Neural cell (in vitro differentiated cells): ENCODE measurements at regions not wholly inside any gene's neighbourhood (a gene's known extent, or its start where the extent isn't known, plus 50 kb on each side); places are given as distances from the start of the nearest gene placed in this dataset.

ENCODE experiments used
- H2AFZ ChIP-seq: fragments of 200-600, 300-800 bp; sonication (generic), shearing (Covaris generic); 2 replicates; pipeline ENCODE4 v1.6.0; 2014; ENCODE audit warnings: low read depth, mild to moderate bottlenecking, antibody characterized with exemption, low read length, moderate library complexity
- H3F3A ChIP-seq: fragments of 200-600 bp; shearing (Covaris generic); 2 replicates; pipeline ENCODE4 v1.6.1; 2016; ENCODE audit warnings: mild to moderate bottlenecking, moderate library complexity, mixed read lengths, antibody characterized with exemption, low read length; ENCODE audit not compliant: insufficient read depth, poor library complexity, severe bottlenecking
- H3K27ac ChIP-seq: fragments of 200-600, 300-800 bp; sonication (generic), shearing (Covaris generic); 2 replicates; pipeline ENCODE4 v1.5.1; 2014; ENCODE audit warnings: mild to moderate bottlenecking, low read length, moderate library complexity
- H3K27me3 ChIP-seq: fragments of 300-800, 200-600 bp; sonication (generic), shearing (Covaris generic); 2 replicates; pipeline ENCODE4 v1.6.0; 2014; ENCODE audit warnings: mild to moderate bottlenecking, low read depth, low read length, moderate library complexity; ENCODE audit not compliant: insufficient read depth
- H3K36me3 ChIP-seq: fragments of 300-800, 200-600 bp; sonication (generic), shearing (Covaris generic); 2 replicates; pipeline ENCODE4 v1.5.1; 2014; ENCODE audit warnings: mild to moderate bottlenecking, antibody characterized with exemption, low read length, moderate library complexity; ENCODE audit not compliant: insufficient read depth
- H3K4me2 ChIP-seq: fragments of 300-800, 200-600 bp; sonication (generic), shearing (Covaris generic); 2 replicates; pipeline ENCODE4 v1.6.0; 2014; ENCODE audit warnings: mild to moderate bottlenecking, low read length
- H3K4me3 ChIP-seq: fragments of 300-800, 200-600 bp; sonication (generic), shearing (Covaris generic); 2 replicates; pipeline ENCODE4 v1.5.1; 2014; ENCODE audit warnings: mild to moderate bottlenecking, low read length, moderate library complexity
- H3K79me2 ChIP-seq: fragments of 200-600 bp; shearing (Covaris generic); replicated peaks from 2 replicates; pipeline ENCODE4 v1.6.0; 2014; ENCODE audit warnings: mild to moderate bottlenecking, low read length, moderate library complexity; ENCODE audit not compliant: insufficient read depth
- H3K9ac ChIP-seq: fragments of 300-800, 200-600 bp; sonication (generic), shearing (Covaris generic); 2 replicates; pipeline ENCODE4 v1.6.1; 2016; ENCODE audit warnings: mild to moderate bottlenecking, low read length, mixed read lengths
- H3K9me2 ChIP-seq: fragments of 200-600 bp; shearing (Covaris generic); 2 replicates; pipeline ENCODE4 v1.6.1; 2016; ENCODE audit warnings: mild to moderate bottlenecking, low read length, mixed read lengths; ENCODE audit not compliant: insufficient read depth
- H3K9me3 ChIP-seq: fragments of 200-600, 300-800 bp; sonication (generic), shearing (Covaris generic); 2 replicates; pipeline ENCODE4 v1.6.1; 2016; ENCODE audit warnings: mild to moderate bottlenecking, mixed run types, low read length, moderate library complexity, mixed read lengths
- H4K20me1 ChIP-seq: fragments of 200-600 bp; shearing (Covaris generic); 2 replicates; pipeline ENCODE4 v1.6.1; 2016; ENCODE audit warnings: mild to moderate bottlenecking, mixed run types; ENCODE audit not compliant: insufficient read depth
- EP300 ChIP-seq: fragments of 450-650 bp; conservative IDR thresholded peaks from 2 replicates; pipeline ENCODE4 v1.6.1; 2014; ENCODE audit warnings: antibody characterized with exemption, mild to moderate bottlenecking, moderate library complexity; ENCODE audit not compliant: poor library complexity, severe bottlenecking
- MXI1 ChIP-seq: fragments of 450-650 bp; conservative IDR thresholded peaks from 2 replicates; pipeline ENCODE4 v1.6.1; 2014; ENCODE audit warnings: antibody characterized with exemption, mild to moderate bottlenecking; ENCODE audit not compliant: poor library complexity, severe bottlenecking
- POLR2AphosphoS5 ChIP-seq: IDR thresholded peaks from 2 replicates; pipeline ENCODE4 v1.6.1; 2012
- RAD21 ChIP-seq: fragments of 450-650 bp; conservative IDR thresholded peaks from 2 replicates; pipeline ENCODE4 v1.6.1; 2014; ENCODE audit warnings: antibody characterized with exemption, mild to moderate bottlenecking, moderate library complexity
- SMC3 ChIP-seq: fragments of 450-650 bp; conservative IDR thresholded peaks from 2 replicates; pipeline ENCODE4 v1.6.1; 2014; ENCODE audit warnings: antibody characterized with exemption, mild to moderate bottlenecking, moderate library complexity; ENCODE audit not compliant: poor library complexity
- TAF1 ChIP-seq: IDR thresholded peaks from 2 replicates; pipeline ENCODE4 v1.6.1; 2012; ENCODE audit warnings: low read depth
- TF ChIP-seq, protein P1 (sequence below): fragments of 450-650 bp; IDR thresholded peaks from 2 replicates; pipeline ENCODE4 v1.5.1; 2014; ENCODE audit warnings: antibody characterized with exemption, mild to moderate bottlenecking, moderate library complexity; ENCODE audit not compliant: poor library complexity, severe bottlenecking
- TF ChIP-seq, protein P2 (sequence below): IDR thresholded peaks from 2 replicates; pipeline ENCODE4 v1.6.1; 2012; ENCODE audit warnings: borderline replicate concordance

DNA sequence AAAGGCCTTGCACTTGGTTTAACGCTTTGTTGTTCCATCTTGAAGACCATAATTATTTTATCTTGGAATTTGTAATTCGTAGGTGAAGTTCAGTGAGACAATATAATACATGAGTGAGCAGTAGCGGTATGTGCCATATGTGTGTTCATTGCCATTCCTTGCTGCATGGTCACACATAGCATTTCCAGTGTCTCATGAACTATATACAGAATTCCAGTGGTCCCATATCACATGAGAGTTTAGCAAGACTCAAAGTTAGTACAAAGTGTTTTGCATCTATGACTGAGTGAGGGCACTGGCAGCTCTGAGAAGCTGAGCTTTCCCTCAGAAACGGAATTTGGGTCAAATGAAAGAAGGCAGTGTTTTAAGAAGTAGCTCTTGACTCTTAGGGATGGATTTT lies 359.8 kb downstream of the FOXG1 start:
- H3K27ac ChIP-seq: no peak overlapping the region
- H3K4me3 ChIP-seq: no peak overlapping the region
- no peaks in the 10 kb centered on the region for H3K36me3 ChIP-seq
- H2AFZ ChIP-seq: no peak overlapping the region
- TF ChIP-seq EP300: no peak
- no peak for TF ChIP-seq TAF1
- TF ChIP-seq, protein P1, sequence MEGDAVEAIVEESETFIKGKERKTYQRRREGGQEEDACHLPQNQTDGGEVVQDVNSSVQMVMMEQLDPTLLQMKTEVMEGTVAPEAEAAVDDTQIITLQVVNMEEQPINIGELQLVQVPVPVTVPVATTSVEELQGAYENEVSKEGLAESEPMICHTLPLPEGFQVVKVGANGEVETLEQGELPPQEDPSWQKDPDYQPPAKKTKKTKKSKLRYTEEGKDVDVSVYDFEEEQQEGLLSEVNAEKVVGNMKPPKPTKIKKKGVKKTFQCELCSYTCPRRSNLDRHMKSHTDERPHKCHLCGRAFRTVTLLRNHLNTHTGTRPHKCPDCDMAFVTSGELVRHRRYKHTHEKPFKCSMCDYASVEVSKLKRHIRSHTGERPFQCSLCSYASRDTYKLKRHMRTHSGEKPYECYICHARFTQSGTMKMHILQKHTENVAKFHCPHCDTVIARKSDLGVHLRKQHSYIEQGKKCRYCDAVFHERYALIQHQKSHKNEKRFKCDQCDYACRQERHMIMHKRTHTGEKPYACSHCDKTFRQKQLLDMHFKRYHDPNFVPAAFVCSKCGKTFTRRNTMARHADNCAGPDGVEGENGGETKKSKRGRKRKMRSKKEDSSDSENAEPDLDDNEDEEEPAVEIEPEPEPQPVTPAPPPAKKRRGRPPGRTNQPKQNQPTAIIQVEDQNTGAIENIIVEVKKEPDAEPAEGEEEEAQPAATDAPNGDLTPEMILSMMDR: no peak
- no peak for TF ChIP-seq SMC3
- no peak for TF ChIP-seq MXI1
- TF ChIP-seq POLR2AphosphoS5: no peak
- H3K4me2 ChIP-seq: no peak overlapping the region
- no peak overlapping the region for H3K9ac ChIP-seq
- no peaks in the 10 kb centered on the region for H3K79me2 ChIP-seq
- no peaks in the 10 kb centered on the region for H4K20me1 ChIP-seq
- H3K27me3 ChIP-seq: no peaks in the 10 kb centered on the region
- no peaks in the 10 kb centered on the region for H3K9me2 ChIP-seq
- H3F3A ChIP-seq: no peaks in the 10 kb centered on the region
- no peaks in the 10 kb centered on the region for H3K9me3 ChIP-seq

DNA sequence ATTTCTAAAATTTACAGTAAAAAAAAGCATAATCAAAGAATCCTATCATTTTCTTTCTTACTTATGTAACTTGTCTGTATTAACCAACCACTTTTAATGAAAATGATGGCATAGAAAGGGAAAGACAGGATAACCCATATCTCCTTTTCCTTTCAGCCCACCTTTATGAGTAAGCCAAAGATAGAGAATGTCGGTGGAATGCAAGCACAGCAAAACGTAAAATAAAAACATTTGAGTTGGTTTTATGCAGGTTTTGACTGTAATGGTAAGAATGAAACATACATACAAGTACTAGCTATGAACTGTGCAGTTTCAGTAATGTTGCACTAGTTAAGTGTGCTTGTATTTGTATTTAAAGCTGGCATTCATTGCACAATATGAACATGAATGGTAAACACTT lies 360.3 kb downstream of the FOXG1 start:
- H4K20me1 ChIP-seq: no peaks in the 10 kb centered on the region
- no peaks in the 10 kb centered on the region for H3K36me3 ChIP-seq
- H3K4me3 ChIP-seq: no peak overlapping the region
- no peak overlapping the region for H2AFZ ChIP-seq
- no peaks in the 10 kb centered on the region for H3K27me3 ChIP-seq
- no peak overlapping the region for H3K9ac ChIP-seq
- H3K79me2 ChIP-seq: no peaks in the 10 kb centered on the region
- H3K9me3 ChIP-seq: no peaks in the 10 kb centered on the region
- no peak overlapping the region for H3K4me2 ChIP-seq
- H3F3A ChIP-seq: no peaks in the 10 kb centered on the region
- H3K9me2 ChIP-seq: no peaks in the 10 kb centered on the region
- TF ChIP-seq POLR2AphosphoS5: no peak
- no peak for TF ChIP-seq SMC3
- no peak for TF ChIP-seq TAF1
- TF ChIP-seq EP300: no peak
- TF ChIP-seq RAD21: no peak
- TF ChIP-seq MXI1: no peak
- TF ChIP-seq, protein P1: no peak
- TF ChIP-seq, protein P2, sequence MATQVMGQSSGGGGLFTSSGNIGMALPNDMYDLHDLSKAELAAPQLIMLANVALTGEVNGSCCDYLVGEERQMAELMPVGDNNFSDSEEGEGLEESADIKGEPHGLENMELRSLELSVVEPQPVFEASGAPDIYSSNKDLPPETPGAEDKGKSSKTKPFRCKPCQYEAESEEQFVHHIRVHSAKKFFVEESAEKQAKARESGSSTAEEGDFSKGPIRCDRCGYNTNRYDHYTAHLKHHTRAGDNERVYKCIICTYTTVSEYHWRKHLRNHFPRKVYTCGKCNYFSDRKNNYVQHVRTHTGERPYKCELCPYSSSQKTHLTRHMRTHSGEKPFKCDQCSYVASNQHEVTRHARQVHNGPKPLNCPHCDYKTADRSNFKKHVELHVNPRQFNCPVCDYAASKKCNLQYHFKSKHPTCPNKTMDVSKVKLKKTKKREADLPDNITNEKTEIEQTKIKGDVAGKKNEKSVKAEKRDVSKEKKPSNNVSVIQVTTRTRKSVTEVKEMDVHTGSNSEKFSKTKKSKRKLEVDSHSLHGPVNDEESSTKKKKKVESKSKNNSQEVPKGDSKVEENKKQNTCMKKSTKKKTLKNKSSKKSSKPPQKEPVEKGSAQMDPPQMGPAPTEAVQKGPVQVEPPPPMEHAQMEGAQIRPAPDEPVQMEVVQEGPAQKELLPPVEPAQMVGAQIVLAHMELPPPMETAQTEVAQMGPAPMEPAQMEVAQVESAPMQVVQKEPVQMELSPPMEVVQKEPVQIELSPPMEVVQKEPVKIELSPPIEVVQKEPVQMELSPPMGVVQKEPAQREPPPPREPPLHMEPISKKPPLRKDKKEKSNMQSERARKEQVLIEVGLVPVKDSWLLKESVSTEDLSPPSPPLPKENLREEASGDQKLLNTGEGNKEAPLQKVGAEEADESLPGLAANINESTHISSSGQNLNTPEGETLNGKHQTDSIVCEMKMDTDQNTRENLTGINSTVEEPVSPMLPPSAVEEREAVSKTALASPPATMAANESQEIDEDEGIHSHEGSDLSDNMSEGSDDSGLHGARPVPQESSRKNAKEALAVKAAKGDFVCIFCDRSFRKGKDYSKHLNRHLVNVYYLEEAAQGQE: no peak
- no peak overlapping the region for H3K27ac ChIP-seq
